Common myeloid progenitor, CD34-positive (primary cell): ENCODE measurements at regions not wholly inside any gene's neighbourhood (a gene's known extent, or its start where the extent isn't known, plus 50 kb on each side); places are given as distances from the start of the nearest gene placed in this dataset.

Source experiments
- CTCF ChIA-PET: fragments of 350-600 bp; sonication (Branson Sonifier 250); formaldehyde crosslinking; loops from one replicate; lab custom pipeline; 2021; ENCODE audit warnings: antibody characterized with exemption; lab: Charles Lee
- POLR2A ChIA-PET: fragments of 350-600 bp; sonication (Branson Sonifier 250); formaldehyde crosslinking; loops from one replicate; lab custom pipeline; 2021; ENCODE audit warnings: antibody characterized with exemption; lab: Charles Lee
- DNase-seq, 3 donors: peaks; one replicate each; pipeline versions ENCODE4 v3.0.0 to v3.0.0-alpha.2; 2013
- H3K27ac ChIP-seq, 2 experiments: 1 replicate in 1 of 2; 2 replicates in 1 of 2; pipeline ENCODE4 v1.7.0; 2013; ENCODE audit warnings: inconsistent platforms in 2 of 2, low read length in 2 of 2, mild to moderate bottlenecking in 2 of 2, low read depth in 1 of 2, moderate library complexity in 1 of 2; ENCODE audit not compliant: severe bottlenecking in 2 of 2, insufficient read depth in 1 of 2, poor library complexity in 1 of 2
- H3K27me3 ChIP-seq, 5 experiments: replicated peaks in 2 of 5; 1 replicate in 3 of 5; 2 replicates in 2 of 5; pipeline versions ENCODE4 v1.6.1 to v1.7.0; 2013; ENCODE audit warnings: low read length in 4 of 5, mild to moderate bottlenecking in 2 of 5, moderate library complexity in 2 of 5, inconsistent platforms in 1 of 5; ENCODE audit not compliant: insufficient read depth in 5 of 5, control insufficient read depth in 4 of 5
- H3K36me3 ChIP-seq, 4 experiments: 1 replicate in 2 of 4; 2 replicates in 2 of 4; pipeline versions ENCODE4 v1.6.1 to v1.7.0; 2013; ENCODE audit warnings: low read length in 3 of 4, control low read depth in 1 of 4, mild to moderate bottlenecking in 1 of 4; ENCODE audit not compliant: control insufficient read depth in 4 of 4, insufficient read depth in 4 of 4
- H3K4me1 ChIP-seq, 4 experiments: 1 replicate in 3 of 4; 2 replicates in 1 of 4; pipeline versions ENCODE4 v1.6.1 to v1.7.1; 2013; ENCODE audit warnings: low read length in 3 of 4, mild to moderate bottlenecking in 3 of 4, control low read depth in 1 of 4, inconsistent platforms in 1 of 4, moderate library complexity in 1 of 4; ENCODE audit not compliant: control insufficient read depth in 4 of 4, insufficient read depth in 4 of 4; ENCODE audit errors: control extremely low read depth in 1 of 4
- H3K4me3 ChIP-seq, 7 experiments: 1 replicate in 4 of 7; 2 replicates in 3 of 7; pipeline versions ENCODE4 v1.5.1 to v1.7.0; 2013; ENCODE audit warnings: mild to moderate bottlenecking in 7 of 7, low read length in 6 of 7, moderate library complexity in 6 of 7, inconsistent platforms in 2 of 7, low read depth in 2 of 7, control low read depth in 1 of 7; ENCODE audit not compliant: insufficient read depth in 4 of 7, control insufficient read depth in 1 of 7; ENCODE audit errors: extremely low read depth in 1 of 7
- H3K9me3 ChIP-seq, 5 experiments: 1 replicate in 4 of 5; 2 replicates in 1 of 5; pipeline versions ENCODE4 v1.6.1 to v1.7.1; 2013; ENCODE audit warnings: low read length in 4 of 5, mild to moderate bottlenecking in 2 of 5, inconsistent platforms in 1 of 5, low read depth in 1 of 5, moderate library complexity in 1 of 5; ENCODE audit not compliant: control insufficient read depth in 4 of 5, insufficient read depth in 2 of 5; ENCODE audit errors: control extremely low read depth in 1 of 5
- WGBS: methylation state at CpG from one replicate; pipeline ENCODE4 v1.1.5; 2013; ENCODE audit not compliant: insufficient coverage; 5-methylcytosine and 5-hydroxymethylcytosine counted together

DNA sequence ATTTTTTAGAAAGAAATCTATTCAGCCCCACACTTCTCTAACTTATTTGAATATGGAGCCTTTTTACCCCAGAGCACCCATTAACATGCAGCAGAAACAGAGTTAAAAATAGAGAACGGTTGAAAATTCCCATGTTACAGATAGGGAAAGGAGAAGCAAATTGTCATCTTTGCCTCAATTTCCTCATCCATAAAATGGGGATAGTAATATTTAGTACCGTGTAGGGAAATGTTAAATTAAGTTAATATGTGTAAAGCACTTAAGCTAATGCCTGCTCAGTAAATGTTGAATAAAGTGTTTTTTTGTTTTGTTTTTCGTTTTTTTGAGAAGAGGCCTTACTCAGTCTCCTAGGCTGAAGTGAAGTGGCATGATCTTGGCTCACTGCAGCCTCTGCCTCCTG lies 50.3 kb downstream of the NAV1 start:
- CTCF ChIA-PET, result interaction anchor here (2.4 kb wide), 1 partner anchor 9 kb away, joined by 8 read pairs; no protein-coding TSS in a partner anchor
- Histone ChIP-seq H3K27ac (no peak overlapping the region), H3K4me1 (peaks cover 0 to 11% (median 6%) of the 10 kb centered on the region in 4 experiments), H3K4me3 (no peak overlapping the region), H3K9me3 (no peaks in the 10 kb centered on the region), H3K36me3 (peaks cover 0 to 21% (median 3%) of the 10 kb centered on the region in 4 experiments), H3K27me3 (no peaks in the 10 kb centered on the region)
- no peak for DNase-seq
- 93% methylated on average over 2 of the region's 3 CpGs for WGBS
- POLR2A ChIA-PET, result no interaction called here

DNA sequence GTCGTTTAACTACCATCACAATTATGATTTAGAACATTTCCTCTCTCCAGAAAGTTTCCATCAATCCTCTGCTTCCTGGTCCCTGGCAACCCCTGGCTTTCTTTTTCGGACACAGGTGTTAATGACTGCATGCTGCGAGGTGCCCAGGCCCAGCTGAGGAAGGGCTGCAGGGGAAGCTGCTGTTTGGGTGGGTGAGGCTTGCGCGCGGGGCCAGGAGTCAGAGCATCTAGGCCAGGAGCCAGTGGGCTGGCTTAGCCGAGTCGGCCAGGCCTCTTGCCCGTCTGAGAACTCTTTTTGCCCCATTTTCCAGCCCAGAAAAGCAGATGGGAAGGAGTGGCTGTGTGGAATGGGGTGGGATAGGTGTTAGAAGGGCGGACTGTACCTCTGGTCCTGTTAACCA lies 51.5 kb downstream of the NAV1 start:
- 100% methylated on average over 3 of the region's 10 CpGs for WGBS
- H3K36me3 ChIP-seq, result peaks cover 0 to 21% (median 3%) of the 10 kb centered on the region in 4 experiments
- DNase-seq, result no peak
- ChIA-PET POLR2A (no interaction called here), CTCF (interaction anchor here (1.5 kb wide), 1 partner anchor 9 kb away, joined by 3 read pairs; no protein-coding TSS in a partner anchor)
- H3K27ac ChIP-seq, result no peak overlapping the region
- no peaks in the 10 kb centered on the region for H3K4me1 ChIP-seq
- H3K4me3 ChIP-seq, result no peak overlapping the region
- H3K27me3 ChIP-seq, result no peaks in the 10 kb centered on the region
- no peaks in the 10 kb centered on the region for H3K9me3 ChIP-seq

DNA sequence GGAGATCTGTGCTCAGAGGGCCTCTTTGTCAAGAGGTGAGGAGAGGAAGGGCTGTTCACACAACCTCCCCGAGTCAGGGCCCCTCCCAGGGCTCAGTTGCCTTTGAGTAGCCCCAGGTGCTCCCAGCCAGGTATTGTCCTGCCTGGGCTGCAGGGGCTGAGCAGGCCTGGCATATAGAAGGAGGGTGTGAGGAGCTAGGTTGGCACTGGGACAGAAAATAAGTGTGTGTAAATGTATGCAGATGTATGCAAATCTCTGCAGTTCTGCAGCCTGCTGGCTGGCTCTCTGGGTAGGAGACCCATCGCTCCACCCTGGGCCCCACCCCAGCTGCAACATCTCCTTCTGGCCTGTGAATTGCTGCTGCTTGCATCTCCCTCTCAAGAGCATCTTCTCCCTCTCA lies 52.4 kb downstream of the NAV1 start:
- POLR2A ChIA-PET, result no interaction called here
- DNase-seq, result no peak
- WGBS, result 100% methylated on average over 2 of the region's 2 CpGs
- Histone ChIP-seq H3K27ac (no peak overlapping the region), H3K4me3 (no peak overlapping the region), H3K36me3 (peaks cover 0 to 21% (median 3%) of the 10 kb centered on the region in 4 experiments), H3K27me3 (no peaks in the 10 kb centered on the region), H3K4me1 (no peaks in the 10 kb centered on the region), H3K9me3 (no peaks in the 10 kb centered on the region)
- CTCF ChIA-PET, result interaction anchor here (1.5 kb wide), 1 partner anchor 10 kb away, joined by 3 read pairs; no protein-coding TSS in a partner anchor

DNA sequence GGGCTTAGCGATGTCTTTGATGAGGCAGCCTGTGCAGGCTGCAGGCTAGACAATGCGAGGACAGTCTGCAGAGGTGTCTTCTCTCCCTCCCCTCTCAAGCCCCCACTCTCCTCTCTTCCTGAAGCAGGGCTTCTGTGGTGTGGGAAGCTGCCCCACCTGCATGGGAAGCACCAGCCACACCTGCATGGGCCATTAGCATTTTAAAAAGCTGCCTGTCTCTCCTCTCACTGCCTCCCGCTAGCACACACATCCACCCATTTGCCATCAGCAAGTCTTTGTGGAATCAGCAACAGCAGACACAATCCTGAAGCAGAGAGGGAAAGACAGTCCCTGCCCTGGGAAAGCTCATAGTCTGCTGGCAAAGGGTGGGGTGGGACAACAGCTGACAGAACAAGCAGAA lies 53.1 kb downstream of the NAV1 start:
- H3K4me3 ChIP-seq, result no peak overlapping the region
- 100% methylated on average over 2 of the region's 3 CpGs for WGBS
- H3K27ac ChIP-seq, result no peak overlapping the region
- H3K27me3 ChIP-seq, result no peaks in the 10 kb centered on the region
- POLR2A ChIA-PET, result no interaction called here
- H3K4me1 ChIP-seq, result peaks cover 0 to under 1% (median under 1%) of the 10 kb centered on the region in 4 experiments
- CTCF ChIA-PET, result no interaction called here
- H3K9me3 ChIP-seq, result no peaks in the 10 kb centered on the region
- no peak for DNase-seq
- peaks cover 0 to 21% (median 3%) of the 10 kb centered on the region in 4 experiments for H3K36me3 ChIP-seq

DNA sequence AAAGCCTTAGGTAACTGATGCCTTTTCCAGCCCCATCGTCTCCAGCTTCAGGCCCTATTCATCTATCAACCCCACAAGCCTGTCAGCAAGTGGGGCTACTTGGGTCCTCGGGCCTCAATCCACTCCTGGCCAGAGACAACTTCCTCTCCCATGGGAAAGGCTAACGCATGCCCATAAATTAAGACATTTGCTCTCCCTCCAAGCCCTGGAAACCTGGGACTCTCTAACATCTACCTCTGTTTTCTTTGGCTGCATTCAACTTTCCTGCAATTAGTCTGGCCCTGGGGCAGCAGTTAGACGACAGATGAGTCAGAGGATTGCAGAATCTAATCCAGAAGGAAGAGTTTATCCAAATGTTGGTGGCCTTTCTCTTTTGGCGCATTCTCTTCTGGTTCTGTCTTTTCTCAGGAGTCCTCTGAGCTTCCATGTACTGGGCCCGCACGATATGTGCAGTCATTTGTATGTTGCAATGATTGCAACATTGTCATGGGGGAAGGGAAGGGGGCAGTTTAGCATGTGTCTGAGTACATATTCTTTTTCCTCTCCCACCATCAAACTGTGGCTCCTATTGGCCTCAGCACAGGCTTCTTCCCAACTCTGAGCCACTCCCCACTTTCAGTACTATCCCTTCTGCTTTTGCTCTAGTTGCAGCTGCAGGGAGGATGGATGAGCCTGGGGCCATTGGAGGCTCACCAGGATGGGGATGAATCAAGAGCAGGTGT lies 54.4 kb downstream of the NAV1 start:
- Histone ChIP-seq H3K36me3 (peaks cover 0 to 21% (median 3%) of the 10 kb centered on the region in 4 experiments), H3K4me1 (peaks cover 0 to 10% (median 8%) of the 10 kb centered on the region in 4 experiments), H3K27ac (no peak overlapping the region), H3K9me3 (no peaks in the 10 kb centered on the region), H3K4me3 (no peak overlapping the region), H3K27me3 (no peaks in the 10 kb centered on the region)
- ChIA-PET POLR2A (no interaction called here), CTCF (interaction anchor here (0.7 to 0.9 kb wide), 2 partner anchors 104 to 116 kb away, joined by 3 read pairs; no protein-coding TSS in a partner anchor)
- peak in 1 of 3 donors; percentile 11 for DNase-seq
- WGBS, result 88% methylated on average over 5 of the region's 7 CpGs

DNA sequence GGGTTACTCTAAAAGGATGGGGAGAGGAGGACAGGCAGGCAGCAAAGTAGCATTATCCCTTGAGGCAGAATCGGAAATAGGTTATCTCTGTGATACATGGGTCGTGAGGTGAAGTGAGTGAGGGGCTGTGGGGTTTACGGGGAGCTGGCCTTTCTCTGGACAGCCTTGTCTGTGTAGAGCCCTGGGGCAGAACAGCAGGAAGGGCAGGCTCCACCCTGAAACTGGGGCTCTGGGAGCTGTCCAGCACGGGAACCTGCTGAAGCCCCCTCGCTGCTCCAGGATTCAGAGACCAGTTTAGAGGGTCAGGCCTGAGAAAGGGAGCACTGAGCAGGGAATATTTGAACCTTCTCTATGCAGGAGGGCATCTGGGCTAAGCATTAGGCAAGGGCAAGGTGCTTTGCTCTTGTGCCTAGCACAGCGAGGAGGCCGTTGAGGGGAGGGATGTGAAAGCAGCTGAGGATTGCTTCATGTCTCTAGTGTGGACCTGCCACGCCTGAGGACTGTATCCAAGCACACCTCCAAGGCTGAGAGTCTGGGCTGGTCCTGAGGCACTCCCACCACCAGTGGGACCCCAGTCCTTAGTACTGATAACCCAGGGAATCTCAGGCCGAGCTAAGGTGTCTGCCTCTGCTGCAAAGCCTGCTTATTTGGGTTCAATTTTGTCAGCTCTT lies 55.8 kb downstream of the NAV1 start:
- ChIA-PET POLR2A (no interaction called here), CTCF (interaction anchor here (0.7 to 1.8 kb wide), 5 partner anchors 10 to 82 kb away, joined by 3 to 4 read pairs (median 4); no protein-coding TSS in a partner anchor)
- H3K9me3 ChIP-seq, result no peaks in the 10 kb centered on the region
- H3K36me3 ChIP-seq, result peaks cover 0 to 16% (median 3%) of the 10 kb centered on the region in 4 experiments
- H3K27me3 ChIP-seq, result no peaks in the 10 kb centered on the region
- H3K4me3 ChIP-seq, result no peak overlapping the region
- WGBS, result 97% methylated on average over 5 of the region's 9 CpGs
- DNase-seq, result peak in 2 of 3 donors; percentile 22 to 25
- H3K27ac ChIP-seq, result no peak overlapping the region
- H3K4me1 ChIP-seq, result peaks cover 0 to 10% (median 8%) of the 10 kb centered on the region in 4 experiments
